ENCODE measurements at regions not wholly inside any gene's neighbourhood (a gene's known extent, or its start where the extent isn't known, plus 50 kb on each side); places are given as distances from the start of the nearest gene placed in this dataset.

- DNase-seq: no peak
These were observed 116.7 kb downstream of the LRRC70 start for GRCh38 chr5:62695274-62695673.

GRCh38 chr5:62692946-62693713 lies 114.5 kb downstream of the LRRC70 start:
- peak; percentile 65 for DNase-seq

DNA sequence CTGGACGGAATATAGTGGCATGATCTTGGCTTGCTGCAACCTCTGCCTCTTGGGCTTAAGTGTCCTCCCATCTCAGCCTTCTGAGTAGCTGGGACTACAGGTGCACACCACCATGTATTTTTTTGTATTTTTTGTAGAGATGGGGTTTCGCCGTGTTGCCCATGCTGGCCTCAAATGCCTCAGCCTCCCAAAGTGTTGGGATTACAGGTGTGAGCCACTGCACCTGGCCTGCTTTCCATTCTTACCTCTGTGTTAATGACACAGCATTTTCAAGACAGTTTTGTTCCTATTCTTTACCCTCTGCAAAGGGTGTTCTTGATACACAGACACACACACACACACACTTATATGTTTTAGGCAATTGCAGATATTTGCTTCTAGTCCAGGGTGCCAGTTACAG lies 113.3 kb downstream of the LRRC70 start:
- peak; percentile 25 for DNase-seq

- no peak for DNase-seq
These were observed 111.8 kb downstream of the LRRC70 start for GRCh38 chr5:62690421-62690820.

- no peak for DNase-seq
These were observed 111.2 kb downstream of the LRRC70 start for GRCh38 chr5:62689599-62690368.

- DNase-seq: no peak
These were observed 108.1 kb downstream of the LRRC70 start for GRCh38 chr5:62686692-62687091.

DNA sequence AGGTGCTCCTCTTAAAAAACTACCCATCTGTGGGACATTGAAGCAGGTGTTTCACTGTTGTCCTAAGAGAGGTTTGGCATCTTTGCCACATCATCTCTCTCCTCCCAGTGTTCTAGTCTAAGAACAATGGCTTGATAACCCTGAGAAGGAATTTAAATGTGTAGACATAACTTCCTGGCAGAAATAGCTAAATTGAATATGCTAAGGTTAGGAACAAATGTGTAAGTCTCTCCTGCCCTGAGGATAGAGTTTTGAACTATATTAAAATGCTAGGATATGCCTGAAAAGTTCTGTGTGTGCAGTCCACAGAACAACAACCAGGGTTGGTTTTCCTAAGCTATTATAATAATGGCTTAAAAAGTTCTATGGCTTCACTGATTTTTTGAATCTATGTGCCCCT lies 106.6 kb downstream of the LRRC70 start:
- DNase-seq: no peak

GRCh38 chr5:62684310-62684709 lies 105.7 kb downstream of the LRRC70 start:
- DNase-seq: no peak

DNA sequence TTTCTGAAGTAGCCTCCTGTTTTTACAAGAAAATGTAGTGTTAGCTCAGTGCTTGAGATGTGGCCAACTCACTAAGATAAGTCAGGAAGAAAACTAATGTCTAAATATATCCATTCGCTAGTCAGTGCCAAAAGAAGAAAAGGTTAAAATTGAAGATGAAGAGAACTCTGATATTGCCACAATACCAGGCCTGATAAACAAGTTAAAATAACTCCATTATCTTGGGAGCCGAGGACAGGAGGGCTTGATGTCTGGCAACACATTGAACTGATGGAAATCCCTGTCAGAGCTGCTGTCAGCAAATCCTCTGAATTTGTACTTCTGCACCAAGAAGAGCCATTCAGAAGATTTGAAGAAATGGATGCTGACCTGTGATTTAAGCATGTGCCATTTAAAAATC lies 103.4 kb downstream of the LRRC70 start:
- DNase-seq: no peak

GRCh38 chr5:62681117-62681850 lies 102.7 kb downstream of the LRRC70 start:
- no peak for DNase-seq

DNA sequence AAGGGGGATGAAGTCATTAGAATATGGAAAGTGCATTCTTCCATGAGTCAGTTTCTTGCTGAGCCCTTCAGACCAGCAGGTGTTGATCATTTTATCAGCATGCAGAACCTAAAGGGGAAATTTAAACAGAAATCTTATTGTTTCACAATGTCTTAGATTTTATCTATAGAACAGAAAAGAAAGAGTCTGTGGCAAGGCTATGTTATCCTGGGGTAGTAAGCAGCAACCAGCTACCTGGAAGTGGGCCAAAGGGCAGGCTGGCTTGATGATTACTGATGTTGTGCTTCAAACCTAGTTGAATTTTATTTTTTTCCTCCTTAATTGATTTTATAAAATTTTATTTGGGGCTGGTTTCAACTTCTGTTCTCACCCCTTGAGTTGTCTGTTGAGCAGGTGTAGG lies 101.5 kb downstream of the LRRC70 start:
- no peak for DNase-seq

Data from DMS53 (cell line).